ENCODE measurements at regions not wholly inside any gene's neighbourhood (a gene's known extent, or its start where the extent isn't known, plus 50 kb on each side); places are given as distances from the start of the nearest gene placed in this dataset.

DNA sequence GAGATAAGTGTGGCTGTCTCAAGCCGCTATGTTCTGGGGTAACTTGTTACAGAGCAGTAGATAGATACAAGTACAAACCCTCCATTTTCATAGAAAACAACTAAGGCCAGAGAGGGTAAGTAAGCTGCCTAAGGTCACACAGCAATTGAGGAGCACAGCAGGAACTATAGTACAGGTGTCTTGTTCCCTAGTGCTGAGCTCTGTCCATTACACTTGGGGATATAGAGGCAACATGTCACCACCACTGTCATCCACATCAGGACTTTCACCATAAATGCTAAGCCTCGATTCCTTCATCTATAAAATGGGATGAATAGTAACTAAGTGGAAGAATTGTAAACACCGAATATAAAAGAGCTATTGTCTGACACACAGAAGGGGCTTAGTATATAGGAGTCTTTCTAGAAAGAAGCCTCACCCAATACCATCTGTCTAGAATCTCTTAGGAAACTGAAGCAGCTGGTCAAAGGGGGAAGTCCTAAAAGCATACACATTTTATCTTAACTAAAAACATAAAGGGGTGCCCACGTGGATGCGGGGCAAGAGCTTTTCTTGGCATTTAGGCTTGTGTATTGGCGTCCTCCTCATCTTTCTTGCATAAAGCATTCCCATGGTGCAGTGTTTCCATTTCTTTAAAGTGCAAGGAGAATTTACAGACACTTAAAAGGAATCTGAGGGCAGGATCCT lies 93.8 kb upstream of the ALX4 start:
- H4K20me1 ChIP-seq (ENCODE audit: insufficient read depth), result no peaks in the 10 kb centered on the region
- TF ChIP-seq EZH2 (IDR thresholded peaks at IDR 0.05; ENCODE audit: low read depth), result no peak
- TF ChIP-seq, protein P1, sequence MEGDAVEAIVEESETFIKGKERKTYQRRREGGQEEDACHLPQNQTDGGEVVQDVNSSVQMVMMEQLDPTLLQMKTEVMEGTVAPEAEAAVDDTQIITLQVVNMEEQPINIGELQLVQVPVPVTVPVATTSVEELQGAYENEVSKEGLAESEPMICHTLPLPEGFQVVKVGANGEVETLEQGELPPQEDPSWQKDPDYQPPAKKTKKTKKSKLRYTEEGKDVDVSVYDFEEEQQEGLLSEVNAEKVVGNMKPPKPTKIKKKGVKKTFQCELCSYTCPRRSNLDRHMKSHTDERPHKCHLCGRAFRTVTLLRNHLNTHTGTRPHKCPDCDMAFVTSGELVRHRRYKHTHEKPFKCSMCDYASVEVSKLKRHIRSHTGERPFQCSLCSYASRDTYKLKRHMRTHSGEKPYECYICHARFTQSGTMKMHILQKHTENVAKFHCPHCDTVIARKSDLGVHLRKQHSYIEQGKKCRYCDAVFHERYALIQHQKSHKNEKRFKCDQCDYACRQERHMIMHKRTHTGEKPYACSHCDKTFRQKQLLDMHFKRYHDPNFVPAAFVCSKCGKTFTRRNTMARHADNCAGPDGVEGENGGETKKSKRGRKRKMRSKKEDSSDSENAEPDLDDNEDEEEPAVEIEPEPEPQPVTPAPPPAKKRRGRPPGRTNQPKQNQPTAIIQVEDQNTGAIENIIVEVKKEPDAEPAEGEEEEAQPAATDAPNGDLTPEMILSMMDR (conservative IDR thresholded peaks at IDR 0.05), result no peak
- H3K79me2 ChIP-seq (ENCODE audit: low read depth), result no peaks in the 10 kb centered on the region
- intact Hi-C loops (cut with micrococcal nuclease; ENCODE audit: unreplicated experiment), result no loop called here
- peak in 1 of 2 experiments; percentile 8 for DNase-seq
- no peaks in the 10 kb centered on the region for H3K4me1 ChIP-seq (replicated peaks; ENCODE audit: insufficient read depth)
- no peaks in the 10 kb centered on the region for H3K9me3 ChIP-seq (ENCODE audit: insufficient read depth, low read depth)
- 0 out of 2 replicates have a peak, but pooled peaks cover 14% of the 10 kb centered on the region for H3K27me3 ChIP-seq (ENCODE audit: insufficient read depth, low read depth)
- CTCF ChIA-PET, result no interaction called here
- no TSS peak for BruUV-seq (replicated peaks)
- POLR2A ChIA-PET (ENCODE audit: unreplicated experiment), result no interaction called here
- H3K27ac ChIP-seq, result no peak overlapping the region
- no peaks in the 10 kb centered on the region for H3K9me2 ChIP-seq (ENCODE audit: insufficient read depth)
- no peaks in the 10 kb centered on the region for H3K36me3 ChIP-seq (ENCODE audit: low read depth)
- H2AFZ ChIP-seq, result no peak overlapping the region
- no peak overlapping the region for H3K4me2 ChIP-seq
- H3F3A ChIP-seq (ENCODE audit: insufficient read depth, low read depth), result no peaks in the 10 kb centered on the region
- no peak overlapping the region for H3K4me3 ChIP-seq

DNA sequence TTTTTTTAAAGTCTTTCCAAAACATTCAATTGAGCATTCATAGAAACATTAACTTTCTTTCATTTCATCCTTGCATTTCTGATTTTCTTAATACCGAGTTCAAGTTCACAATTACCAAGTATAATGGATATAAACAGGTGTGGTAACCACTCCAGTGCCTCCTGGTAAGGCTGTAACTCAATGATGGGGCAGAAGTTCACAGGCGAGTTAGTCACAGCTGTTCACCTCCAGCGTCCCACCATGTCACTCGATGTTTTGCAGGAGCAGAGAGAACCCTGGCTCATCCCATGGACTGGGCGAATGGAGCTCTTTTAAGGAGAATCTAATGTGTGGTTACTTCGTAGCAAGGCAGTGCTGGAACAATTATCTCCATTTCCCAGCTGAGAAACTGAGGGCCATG lies 94.4 kb upstream of the ALX4 start:
- Histone ChIP-seq H3K27me3 (ENCODE audit: insufficient read depth, low read depth) (0 out of 2 replicates have a peak, but pooled peaks cover 11% of the 10 kb centered on the region), H3K27ac (no peak overlapping the region), H3K4me3 (no peak overlapping the region), H3K36me3 (ENCODE audit: low read depth) (no peaks in the 10 kb centered on the region), H3F3A (ENCODE audit: insufficient read depth, low read depth) (no peaks in the 10 kb centered on the region), H4K20me1 (ENCODE audit: insufficient read depth) (no peaks in the 10 kb centered on the region), H3K4me2 (no peak overlapping the region), H3K9me3 (ENCODE audit: insufficient read depth, low read depth) (no peaks in the 10 kb centered on the region), H2AFZ (no peak overlapping the region), H3K4me1 (replicated peaks; ENCODE audit: insufficient read depth) (no peaks in the 10 kb centered on the region), H3K79me2 (ENCODE audit: low read depth) (no peaks in the 10 kb centered on the region), H3K9me2 (ENCODE audit: insufficient read depth) (no peaks in the 10 kb centered on the region)
- ChIA-PET CTCF (no interaction called here), POLR2A (ENCODE audit: unreplicated experiment) (no interaction called here)
- BruUV-seq (replicated peaks), result no TSS peak
- intact Hi-C loops (cut with micrococcal nuclease; ENCODE audit: unreplicated experiment), result no loop called here
- TF ChIP-seq, protein P1 (conservative IDR thresholded peaks at IDR 0.05), result no peak
- TF ChIP-seq EZH2 (IDR thresholded peaks at IDR 0.05; ENCODE audit: low read depth), result no peak
- DNase-seq, result peak in 1 of 2 experiments; percentile 24

GRCh38 chr11:44404736-44405395 lies 94.9 kb upstream of the ALX4 start:
- H4K20me1 ChIP-seq (ENCODE audit: insufficient read depth), result no peaks in the 10 kb centered on the region

More at GRCh38 chr11:44404736-44405395, 94.9 kb upstream of the ALX4 start:
- CTCF ChIA-PET, result no interaction called here
- H3K27ac ChIP-seq, result no peak overlapping the region
- no peak overlapping the region for H3K4me2 ChIP-seq
- no peak overlapping the region for H3K4me3 ChIP-seq
- no peak overlapping the region for H2AFZ ChIP-seq
- H3K27me3 ChIP-seq (ENCODE audit: insufficient read depth, low read depth), result peaks cover 12% of the 10 kb centered on the region; the same call in 1 of the 2 replicates
- no peaks in the 10 kb centered on the region for H3K79me2 ChIP-seq (ENCODE audit: low read depth)
- intact Hi-C loops (cut with micrococcal nuclease; ENCODE audit: unreplicated experiment), result no loop called here
- no peaks in the 10 kb centered on the region for H3K4me1 ChIP-seq (replicated peaks; ENCODE audit: insufficient read depth)
- no peaks in the 10 kb centered on the region for H3K9me2 ChIP-seq (ENCODE audit: insufficient read depth)
- POLR2A ChIA-PET (ENCODE audit: unreplicated experiment), result no interaction called here
- DNase-seq, result peak in 1 of 2 experiments; percentile 28
- TF ChIP-seq, protein P1 (conservative IDR thresholded peaks at IDR 0.05), result no peak
- TF ChIP-seq EZH2 (IDR thresholded peaks at IDR 0.05; ENCODE audit: low read depth), result no peak
- no TSS peak for BruUV-seq (replicated peaks)
- H3K9me3 ChIP-seq (ENCODE audit: insufficient read depth, low read depth), result no peaks in the 10 kb centered on the region
- no peaks in the 10 kb centered on the region for H3K36me3 ChIP-seq (ENCODE audit: low read depth)
- no peaks in the 10 kb centered on the region for H3F3A ChIP-seq (ENCODE audit: insufficient read depth, low read depth)
